Panc1 (cell line): ENCODE measurements at regions not wholly inside any gene's neighbourhood (a gene's known extent, or its start where the extent isn't known, plus 50 kb on each side); places are given as distances from the start of the nearest gene placed in this dataset.

Experiments used
- ATAC-seq: fragments of 200-7000 bp; cut with Tn5 transposase; 2 replicates; pipeline ENCODE4 v1.9.1; 2020; ENCODE audit warnings: mild to moderate bottlenecking, moderate library complexity
- BruUV-seq: library from RNA; stranded (reverse); fragments of 400-500 nt; replicated peaks from 2 replicates; lab custom pipeline; 2021; lab: Mats Ljungman, UMichigan
- CTCF ChIA-PET: fragments of 300-600 bp; sonication (Branson Sonifier 250); formaldehyde crosslinking; loops from one replicate; lab custom pipeline; 2022; ENCODE audit warnings: antibody characterized with exemption; lab: Charles Lee
- POLR2A ChIA-PET: fragments of 300-600 bp; sonication (Branson Sonifier 250); formaldehyde crosslinking; loops from one replicate; lab custom pipeline; 2022; ENCODE audit warnings: antibody characterized with exemption; lab: Charles Lee
- DNase-seq: peaks from one replicate; pipeline ENCODE4 v3.0.0-alpha.2; 2010; ENCODE audit warnings: low read depth, low spot score
- H3K27ac ChIP-seq: 2 replicates; pipeline ENCODE4 v1.5.1; 2011; ENCODE audit warnings: mild to moderate bottlenecking, low read length, inconsistent platforms
- H3K27me3 ChIP-seq: fragments of 200-500 bp; sonication (Bioruptor generic); 2 replicates; pipeline ENCODE4 v1.6.0; 2014; ENCODE audit warnings: low read length, inconsistent platforms; ENCODE audit not compliant: control insufficient read depth, insufficient read depth
- H3K36me3 ChIP-seq: fragments of 200-500 bp; sonication (Bioruptor generic); 2 replicates; pipeline ENCODE4 v1.5.1; 2014; ENCODE audit warnings: inconsistent platforms, mild to moderate bottlenecking, low read length, moderate library complexity; ENCODE audit not compliant: control insufficient read depth, insufficient read depth
- H3K4me1 ChIP-seq: 2 replicates; pipeline ENCODE4 v1.5.1; 2011; ENCODE audit warnings: inconsistent platforms, mild to moderate bottlenecking, low read length, moderate library complexity; ENCODE audit not compliant: control insufficient read depth, insufficient read depth
- H3K4me3 ChIP-seq, 2 experiments: 2 replicates each; pipeline ENCODE4 v1.5.1; 2011 to 2012; ENCODE audit warnings: low read depth in 2 of 2, low read length in 2 of 2, mild to moderate bottlenecking in 2 of 2, inconsistent platforms in 1 of 2, moderate library complexity in 1 of 2
- H3K9me3 ChIP-seq: fragments of 200-500 bp; sonication (Bioruptor generic); 2 replicates; pipeline ENCODE4 v1.5.1; 2014; ENCODE audit warnings: low read depth, mild to moderate bottlenecking, inconsistent platforms, low read length, moderate library complexity; ENCODE audit not compliant: control insufficient read depth, insufficient read depth
- CTCF ChIP-seq: fragments of 450-650 bp; IDR thresholded peaks from 2 replicates; pipeline ENCODE4 v1.5.1; 2017; ENCODE audit warnings: mild to moderate bottlenecking
- POLR2AphosphoS5 ChIP-seq: IDR thresholded peaks from 2 replicates; pipeline ENCODE4 v1.6.1; 2012; ENCODE audit warnings: mild to moderate bottlenecking, low read depth, low read length, moderate library complexity
- REST ChIP-seq, 2 experiments: IDR thresholded peaks; 2 replicates each; pipeline ENCODE4 v1.6.1; 2011 to 2012; ENCODE audit warnings: low read depth in 2 of 2, control low read depth in 1 of 2, low read length in 1 of 2, mild to moderate bottlenecking in 1 of 2, moderate library complexity in 1 of 2; ENCODE audit not compliant: insufficient read depth in 1 of 2
- SIN3A ChIP-seq: IDR thresholded peaks from 2 replicates; pipeline ENCODE4 v1.6.1; 2012; ENCODE audit warnings: low read depth, mild to moderate bottlenecking, low read length, moderate library complexity, borderline replicate concordance; ENCODE audit not compliant: insufficient read depth
- TCF7L2 ChIP-seq: IDR thresholded peaks from 2 replicates; pipeline ENCODE4 v1.6.1; 2011; ENCODE audit warnings: mild to moderate bottlenecking, low read depth, low read length, inconsistent platforms
- in situ Hi-C: cut with HindIII; loops from 2 replicates; pipeline ENCODE4 v1.10.0; 2016; ENCODE audit warnings: low sequenced_read_pairs, low pct_unique_long_range_greater_than_20kb
- intact Hi-C: fragments of 100-400 bp; cut with micrococcal nuclease; formaldehyde crosslinking; loops from one replicate; pipeline ENCODE4 v1.10.0; 2022; ENCODE audit not compliant: unreplicated experiment

GRCh38 chr4:134610172-134610571, 408.6 kb upstream of the PABPC4L start:
- BruUV-seq, result no TSS peak

GRCh38 chr4:134601706-134602105, 400.1 kb upstream of the PABPC4L start:
- TF ChIP-seq SIN3A, result no peak
- TF ChIP-seq CTCF, result no peak
- TF ChIP-seq POLR2AphosphoS5, result no peak
- no peak for TF ChIP-seq TCF7L2
- TF ChIP-seq REST (IDR thresholded peaks at IDR 0.05; ENCODE audit: insufficient read depth in 1 of 2, low read depth in 2 of 2, low read length in 1 of 2), result no peak
- H3K4me3 ChIP-seq, result no peak overlapping the region
- no peaks in the 10 kb centered on the region for H3K4me1 ChIP-seq
- H3K9me3 ChIP-seq, result no peaks in the 10 kb centered on the region
- intact Hi-C loops, result no loop called here
- in situ Hi-C loops, result no loop called here
- H3K27ac ChIP-seq, result no peak overlapping the region
- ChIA-PET CTCF (no interaction called here), POLR2A (no interaction called here)
- no peaks in the 10 kb centered on the region for H3K36me3 ChIP-seq
- H3K27me3 ChIP-seq, result no peaks in the 10 kb centered on the region
- no TSS peak for BruUV-seq
- ATAC-seq, result no peak
- DNase-seq, result no peak

More at GRCh38 chr4:134610172-134610571, 408.6 kb upstream of the PABPC4L start:
- Histone ChIP-seq H3K4me3 (no peak overlapping the region), H3K27me3 (no peaks in the 10 kb centered on the region), H3K9me3 (no peaks in the 10 kb centered on the region), H3K36me3 (no peaks in the 10 kb centered on the region), H3K27ac (no peak overlapping the region), H3K4me1 (no peaks in the 10 kb centered on the region)
- in situ Hi-C loops (no loop called here), intact Hi-C loops (no loop called here)
- no peak for TF ChIP-seq TCF7L2
- DNase-seq, result no peak
- no peak for ATAC-seq
- POLR2A ChIA-PET, result no interaction called here
- CTCF ChIA-PET, result no interaction called here

- no peak for TF ChIP-seq CTCF
- TF ChIP-seq POLR2AphosphoS5, result no peak
- no peak for TF ChIP-seq TCF7L2
- TF ChIP-seq REST (IDR thresholded peaks at IDR 0.05; ENCODE audit: insufficient read depth in 1 of 2, low read depth in 2 of 2, low read length in 1 of 2), result no peak
- no peak for TF ChIP-seq SIN3A
- in situ Hi-C loops (no loop called here), intact Hi-C loops (no loop called here)
- BruUV-seq, result no TSS peak
- Histone ChIP-seq H3K9me3 (no peaks in the 10 kb centered on the region), H3K4me3 (no peak overlapping the region), H3K36me3 (no peaks in the 10 kb centered on the region), H3K27me3 (no peaks in the 10 kb centered on the region), H3K27ac (no peak overlapping the region), H3K4me1 (no peaks in the 10 kb centered on the region)
- ChIA-PET POLR2A (no interaction called here), CTCF (no interaction called here)
- ATAC-seq (no peak), DNase-seq (no peak)
Measured at GRCh38 chr4:134591326-134591725, 389.7 kb upstream of the PABPC4L start.
